DOHH2 (cell line): ENCODE measurements at regions not wholly inside any gene's neighbourhood (a gene's known extent, or its start where the extent isn't known, plus 50 kb on each side); places are given as distances from the start of the nearest gene placed in this dataset.

Source experiments
- CTCF ChIP-seq: fragments of 200-600 bp; sonication (generic); IDR thresholded peaks from one replicate; pipeline ENCODE4 v1.5.1; 2014; ENCODE audit warnings: antibody characterized with exemption, mild to moderate bottlenecking, low read depth, low read length; ENCODE audit not compliant: poor library complexity, severe bottlenecking
- EZH2phosphoT487 ChIP-seq: fragments of 200-600 bp; sonication (generic); IDR thresholded peaks from 2 replicates; pipeline ENCODE4 v1.6.1; 2017; ENCODE audit warnings: borderline replicate concordance, mild to moderate bottlenecking, antibody characterized with exemption, low read length, moderate library complexity, mixed read lengths

GRCh38 chr12:83904175-83904574, 1008.4 kb downstream of the SLC6A15 start:
- TF ChIP-seq CTCF = no peak
- no peak for TF ChIP-seq EZH2phosphoT487
